ENCODE measurements at regions not wholly inside any gene's neighbourhood (a gene's known extent, or its start where the extent isn't known, plus 50 kb on each side); places are given as distances from the start of the nearest gene placed in this dataset.

GRCh38 chr15:31752065-31752762 lies 278.1 kb upstream of the CHRNA7 start:
- no peak overlapping the region for H3K27ac Mint-ChIP-seq (ENCODE audit: unreplicated experiment)
- TF ChIP-seq CTCF (IDR thresholded peaks at IDR 0.05; ENCODE audit: partially characterized antibody, unreplicated experiment) = no peak
- H3K4me1 Mint-ChIP-seq (ENCODE audit: low read depth, unreplicated experiment) = peaks cover 6% of the 10 kb centered on the region
- H3K9me3 Mint-ChIP-seq (ENCODE audit: unreplicated experiment) = peaks cover 1% of the 10 kb centered on the region
- H3K4me3 Mint-ChIP-seq (ENCODE audit: unreplicated experiment) = no peak overlapping the region
- H3K27me3 Mint-ChIP-seq (ENCODE audit: unreplicated experiment) = no peaks in the 10 kb centered on the region
- H3K36me3 Mint-ChIP-seq (ENCODE audit: unreplicated experiment) = peaks cover 6% of the 10 kb centered on the region
- DNase-seq = no peak

- Mint-ChIP-seq H3K9me3 (ENCODE audit: unreplicated experiment) (peaks cover 1% of the 10 kb centered on the region), H3K36me3 (ENCODE audit: unreplicated experiment) (peaks cover 6% of the 10 kb centered on the region)
These were observed 277.4 kb upstream of the CHRNA7 start for GRCh38 chr15:31752905-31753304.

GRCh38 chr15:31758126-31758525 lies 272.2 kb upstream of the CHRNA7 start:
- H3K4me3 Mint-ChIP-seq (ENCODE audit: unreplicated experiment) = peak overlapping the region; percentile 10
- peaks cover 14% of the 10 kb centered on the region for H3K4me1 Mint-ChIP-seq (ENCODE audit: low read depth, unreplicated experiment)
- H3K9me3 Mint-ChIP-seq (ENCODE audit: unreplicated experiment) = peaks cover 5% of the 10 kb centered on the region
- H3K36me3 Mint-ChIP-seq (ENCODE audit: unreplicated experiment) = no peaks in the 10 kb centered on the region
- H3K27ac Mint-ChIP-seq (ENCODE audit: unreplicated experiment) = peak overlapping the region; percentile 41
- TF ChIP-seq CTCF (IDR thresholded peaks at IDR 0.05; ENCODE audit: partially characterized antibody, unreplicated experiment) = no peak
- DNase-seq = no peak
- H3K27me3 Mint-ChIP-seq (ENCODE audit: unreplicated experiment) = peaks cover 4% of the 10 kb centered on the region

More at GRCh38 chr15:31752905-31753304, 277.4 kb upstream of the CHRNA7 start:
- no peaks in the 10 kb centered on the region for H3K27me3 Mint-ChIP-seq (ENCODE audit: unreplicated experiment)
- peaks cover 6% of the 10 kb centered on the region for H3K4me1 Mint-ChIP-seq (ENCODE audit: low read depth, unreplicated experiment)
- H3K4me3 Mint-ChIP-seq (ENCODE audit: unreplicated experiment) = no peak overlapping the region
- no peak for TF ChIP-seq CTCF (IDR thresholded peaks at IDR 0.05; ENCODE audit: partially characterized antibody, unreplicated experiment)
- H3K27ac Mint-ChIP-seq (ENCODE audit: unreplicated experiment) = no peak overlapping the region
- DNase-seq = no peak

GRCh38 chr15:31768055-31768454 lies 262.3 kb upstream of the CHRNA7 start:
- H3K27ac Mint-ChIP-seq (ENCODE audit: unreplicated experiment) = no peak overlapping the region
- no peak for DNase-seq
- H3K27me3 Mint-ChIP-seq (ENCODE audit: unreplicated experiment) = peaks cover 2% of the 10 kb centered on the region
- no peaks in the 10 kb centered on the region for H3K36me3 Mint-ChIP-seq (ENCODE audit: unreplicated experiment)
- H3K4me1 Mint-ChIP-seq (ENCODE audit: low read depth, unreplicated experiment) = peaks cover 8% of the 10 kb centered on the region
- no peak for TF ChIP-seq CTCF (IDR thresholded peaks at IDR 0.05; ENCODE audit: partially characterized antibody, unreplicated experiment)
- no peaks in the 10 kb centered on the region for H3K9me3 Mint-ChIP-seq (ENCODE audit: unreplicated experiment)
- H3K4me3 Mint-ChIP-seq (ENCODE audit: unreplicated experiment) = no peak overlapping the region

GRCh38 chr15:31774045-31774444 lies 256.3 kb upstream of the CHRNA7 start:
- Mint-ChIP-seq H3K9me3 (ENCODE audit: unreplicated experiment) (no peaks in the 10 kb centered on the region), H3K4me1 (ENCODE audit: low read depth, unreplicated experiment) (peaks cover 34% of the 10 kb centered on the region), H3K36me3 (ENCODE audit: unreplicated experiment) (no peaks in the 10 kb centered on the region), H3K27me3 (ENCODE audit: unreplicated experiment) (peaks cover 2% of the 10 kb centered on the region), H3K4me3 (ENCODE audit: unreplicated experiment) (no peak overlapping the region), H3K27ac (ENCODE audit: unreplicated experiment) (no peak overlapping the region)
- no peak for TF ChIP-seq CTCF (IDR thresholded peaks at IDR 0.05; ENCODE audit: partially characterized antibody, unreplicated experiment)
- DNase-seq = no peak
